GM13977 (cell line): ENCODE measurements at regions not wholly inside any gene's neighbourhood (a gene's known extent, or its start where the extent isn't known, plus 50 kb on each side); places are given as distances from the start of the nearest gene placed in this dataset.

Experiments
- DNase-seq: peaks from one replicate; pipeline ENCODE4 v3.0.0; 2012; ENCODE audit warnings: low spot score
- in situ Hi-C: fragments of 300-500 bp; cut with MboI; formaldehyde crosslinking; loops from one replicate; pipeline ENCODE4 v1.12.0; 2022; ENCODE audit warnings: low sequenced_read_pairs, low pct_unique_long_range_greater_than_20kb, mixed read lengths, inconsistent platforms; ENCODE audit not compliant: unreplicated experiment
- TF ChIP-seq, protein P1 (sequence below): IDR thresholded peaks from 2 replicates; pipeline ENCODE4 v1.5.1; 2012; ENCODE audit warnings: mild to moderate bottlenecking, control low read depth; ENCODE audit not compliant: insufficient read depth; ENCODE audit errors: extremely low read depth, missing control alignments

DNA sequence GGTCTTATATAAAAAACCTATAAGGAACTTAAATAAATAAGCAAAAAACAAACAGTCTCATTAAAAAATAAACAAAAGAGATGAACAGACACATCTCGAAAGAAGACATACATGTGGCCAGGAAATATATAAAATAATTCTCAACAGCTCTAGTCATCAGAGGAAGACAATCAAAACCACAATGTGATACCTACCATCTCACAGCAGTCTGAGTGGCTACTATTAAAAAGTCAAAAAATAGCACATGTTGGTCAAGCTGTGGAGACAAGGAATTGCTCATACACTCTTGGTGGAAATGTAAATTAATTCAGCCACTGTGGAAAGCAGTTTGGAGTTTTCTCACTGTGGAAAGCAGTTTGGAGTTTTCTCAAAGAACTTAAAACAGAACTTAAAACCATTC is 100.3 kb upstream of the ADAMTS5 start:
- no peak for DNase-seq
- in situ Hi-C loops, result no loop called here

DNA sequence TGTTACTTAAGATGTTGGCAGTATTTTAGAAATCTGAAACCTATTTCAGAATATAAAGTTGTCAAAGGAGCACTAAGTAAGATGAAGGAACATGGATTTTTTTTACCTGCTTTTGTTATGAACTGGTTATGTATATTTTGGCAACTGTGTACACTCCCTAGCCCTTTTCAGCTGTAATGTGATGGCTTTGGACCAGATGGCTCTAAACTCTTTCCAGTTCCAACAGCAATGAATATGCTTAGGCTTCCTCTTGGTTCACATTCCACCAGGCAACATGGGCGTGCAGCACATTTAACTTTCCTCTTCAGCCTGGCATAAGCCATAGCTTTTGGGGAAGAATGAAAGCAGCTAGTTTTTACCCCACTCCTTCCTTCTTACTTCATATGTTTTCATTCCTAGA is 95.6 kb upstream of the ADAMTS5 start:
- in situ Hi-C loops, result no loop called here
- TF ChIP-seq, protein P1, sequence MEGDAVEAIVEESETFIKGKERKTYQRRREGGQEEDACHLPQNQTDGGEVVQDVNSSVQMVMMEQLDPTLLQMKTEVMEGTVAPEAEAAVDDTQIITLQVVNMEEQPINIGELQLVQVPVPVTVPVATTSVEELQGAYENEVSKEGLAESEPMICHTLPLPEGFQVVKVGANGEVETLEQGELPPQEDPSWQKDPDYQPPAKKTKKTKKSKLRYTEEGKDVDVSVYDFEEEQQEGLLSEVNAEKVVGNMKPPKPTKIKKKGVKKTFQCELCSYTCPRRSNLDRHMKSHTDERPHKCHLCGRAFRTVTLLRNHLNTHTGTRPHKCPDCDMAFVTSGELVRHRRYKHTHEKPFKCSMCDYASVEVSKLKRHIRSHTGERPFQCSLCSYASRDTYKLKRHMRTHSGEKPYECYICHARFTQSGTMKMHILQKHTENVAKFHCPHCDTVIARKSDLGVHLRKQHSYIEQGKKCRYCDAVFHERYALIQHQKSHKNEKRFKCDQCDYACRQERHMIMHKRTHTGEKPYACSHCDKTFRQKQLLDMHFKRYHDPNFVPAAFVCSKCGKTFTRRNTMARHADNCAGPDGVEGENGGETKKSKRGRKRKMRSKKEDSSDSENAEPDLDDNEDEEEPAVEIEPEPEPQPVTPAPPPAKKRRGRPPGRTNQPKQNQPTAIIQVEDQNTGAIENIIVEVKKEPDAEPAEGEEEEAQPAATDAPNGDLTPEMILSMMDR, result no peak
- no peak for DNase-seq

More for the DNA sequence above, 100.3 kb upstream of the ADAMTS5 start:
- TF ChIP-seq, protein P1, result no peak

DNA sequence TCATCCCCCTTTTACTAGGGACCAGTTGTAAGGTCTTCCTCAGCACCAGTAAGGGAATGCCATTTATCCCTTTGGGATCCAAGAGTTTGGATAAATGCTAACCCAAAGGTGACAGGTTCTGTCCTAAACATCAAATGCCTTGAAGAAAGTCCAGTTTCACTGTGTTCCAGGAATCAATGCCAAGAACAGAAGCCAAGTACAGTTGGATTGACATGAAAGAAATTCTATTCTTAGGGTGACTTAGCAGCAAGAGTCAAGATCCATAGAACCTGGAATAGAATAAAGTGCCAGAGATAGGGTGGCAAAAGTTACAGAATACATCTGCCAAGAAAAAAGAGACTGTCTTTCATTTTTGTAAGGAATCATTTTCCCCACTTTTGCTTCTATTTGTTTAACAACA is 94.9 kb upstream of the ADAMTS5 start:
- TF ChIP-seq, protein P1, result no peak
- in situ Hi-C loops, result no loop called here
- no peak for DNase-seq

- TF ChIP-seq, protein P1, result no peak
These were observed 93.3 kb upstream of the ADAMTS5 start for GRCh38 chr21:27060190-27060589.

GRCh38 chr21:27058673-27059605 is 92.1 kb upstream of the ADAMTS5 start:
- no peak for DNase-seq
- in situ Hi-C loops, result no loop called here
- TF ChIP-seq, protein P1, result no peak

More at GRCh38 chr21:27060190-27060589, 93.3 kb upstream of the ADAMTS5 start:
- in situ Hi-C loops, result no loop called here
- no peak for DNase-seq

DNA sequence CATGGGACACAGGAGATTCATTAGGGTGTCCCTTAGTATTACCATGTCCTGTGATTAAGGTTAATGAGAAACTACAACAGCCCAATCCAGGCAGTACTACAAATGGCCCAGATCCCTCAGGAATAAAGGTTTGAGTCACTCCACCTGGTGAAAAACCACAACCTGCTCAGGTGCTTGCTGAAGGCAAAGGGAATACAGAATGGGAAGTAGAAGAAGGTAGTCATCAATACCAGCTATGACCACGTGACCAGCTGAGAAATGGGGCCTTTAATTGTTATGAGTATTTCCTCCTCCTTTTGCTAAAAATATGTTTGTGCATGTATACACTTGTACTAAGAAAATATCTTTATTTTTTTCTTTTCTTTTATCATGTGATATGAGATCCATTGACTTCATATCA is 91.1 kb upstream of the ADAMTS5 start:
- in situ Hi-C loops, result no loop called here
- TF ChIP-seq, protein P1, result no peak

More for the DNA sequence above, 91.1 kb upstream of the ADAMTS5 start:
- no peak for DNase-seq
